PFSK-1 (cell line): ENCODE measurements at regions not wholly inside any gene's neighbourhood (a gene's known extent, or its start where the extent isn't known, plus 50 kb on each side); places are given as distances from the start of the nearest gene placed in this dataset.

Source experiments
- POLR2AphosphoS5 ChIP-seq: IDR thresholded peaks from 2 replicates; pipeline ENCODE4 v1.6.1; 2012; ENCODE audit warnings: low read depth, mild to moderate bottlenecking, control low read depth, low read length, moderate library complexity
- REST ChIP-seq, 2 experiments: IDR thresholded peaks; 2 replicates each; pipeline versions ENCODE4 v1.6.1 to v1.8.0; 2011 to 2012; ENCODE audit warnings: low read depth in 2 of 2, low read length in 2 of 2, control low read depth in 1 of 2, inconsistent platforms in 1 of 2, mild to moderate bottlenecking in 1 of 2, moderate library complexity in 1 of 2; ENCODE audit not compliant: insufficient read depth in 1 of 2
- SIN3A ChIP-seq: IDR thresholded peaks from 2 replicates; pipeline ENCODE4 v1.6.1; 2012; ENCODE audit warnings: mild to moderate bottlenecking, low read length, moderate library complexity, borderline replicate concordance; ENCODE audit not compliant: insufficient read depth
- TAF1 ChIP-seq: IDR thresholded peaks from 2 replicates; pipeline ENCODE4 v1.6.1; 2012; ENCODE audit warnings: low read length, control low read depth, borderline replicate concordance; ENCODE audit not compliant: insufficient read depth

GRCh38 chr5:152151940-152152339 lies 227.3 kb upstream of the GLRA1 start:
- TF ChIP-seq POLR2AphosphoS5 (no peak), SIN3A (no peak), REST (IDR thresholded peaks at IDR 0.05; ENCODE audit: insufficient read depth in 1 of 2, low read depth in 2 of 2, low read length in 2 of 2) (no peak), TAF1 (no peak)
